Fibroblast of villous mesenchyme (primary cell): ENCODE measurements at regions not wholly inside any gene's neighbourhood (a gene's known extent, or its start where the extent isn't known, plus 50 kb on each side); places are given as distances from the start of the nearest gene placed in this dataset.
A peak's percentile ranks its signal among the peaks of the same experiment; 100 is the strongest.

Source experiments
- DNase-seq: peaks from one replicate; pipeline ENCODE4 v3.0.0-alpha.2; 2010; ENCODE audit warnings: low read depth
- H3K4me3 ChIP-seq: 2 replicates; pipeline ENCODE4 v1.5.1; 2011; ENCODE audit warnings: low read depth, mild to moderate bottlenecking, low read length
- TF ChIP-seq, protein P1 (sequence below): IDR thresholded peaks from 2 replicates; pipeline ENCODE4 v1.5.1; 2012; ENCODE audit warnings: low read depth, mild to moderate bottlenecking, low read length; ENCODE audit not compliant: insufficient read depth

DNA sequence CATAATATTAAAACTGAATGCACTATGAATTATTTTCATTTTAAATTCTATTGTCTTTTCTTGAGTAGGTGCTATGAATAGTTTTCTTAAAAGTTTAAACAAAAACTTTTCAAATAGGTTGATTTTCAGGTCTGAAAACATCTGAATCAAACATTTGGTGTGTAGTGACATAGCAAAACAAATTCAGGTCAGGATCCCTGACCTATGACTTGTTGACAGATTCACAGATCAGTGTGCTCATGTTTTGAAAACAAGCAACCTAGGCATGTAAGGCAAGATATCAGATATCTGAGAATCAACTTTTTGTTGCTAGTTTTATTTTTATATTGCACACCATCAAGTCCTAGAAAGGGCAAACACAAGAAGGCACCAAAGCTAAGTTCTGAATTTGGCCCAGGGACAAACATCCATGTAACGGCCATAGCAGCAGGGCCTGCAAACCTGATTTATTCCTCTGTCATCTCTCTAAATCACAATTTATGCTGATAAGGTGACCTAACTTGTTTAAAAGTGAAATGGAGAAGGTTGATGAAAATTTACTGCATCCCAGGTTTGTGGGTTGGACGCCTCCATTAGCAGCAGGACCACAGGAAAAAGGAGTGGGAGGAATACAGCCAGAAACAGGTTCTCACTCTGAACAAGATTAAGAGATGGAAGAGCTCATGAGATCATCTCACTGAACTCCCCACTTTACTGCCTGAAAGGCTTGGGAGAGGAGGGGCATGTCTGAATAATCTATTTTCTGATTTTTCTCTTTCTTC lies 337.7 kb downstream of the KCNRG start:
- DNase-seq = peak; percentile 16
- H3K4me3 ChIP-seq = no peak overlapping the region
- TF ChIP-seq, protein P1, sequence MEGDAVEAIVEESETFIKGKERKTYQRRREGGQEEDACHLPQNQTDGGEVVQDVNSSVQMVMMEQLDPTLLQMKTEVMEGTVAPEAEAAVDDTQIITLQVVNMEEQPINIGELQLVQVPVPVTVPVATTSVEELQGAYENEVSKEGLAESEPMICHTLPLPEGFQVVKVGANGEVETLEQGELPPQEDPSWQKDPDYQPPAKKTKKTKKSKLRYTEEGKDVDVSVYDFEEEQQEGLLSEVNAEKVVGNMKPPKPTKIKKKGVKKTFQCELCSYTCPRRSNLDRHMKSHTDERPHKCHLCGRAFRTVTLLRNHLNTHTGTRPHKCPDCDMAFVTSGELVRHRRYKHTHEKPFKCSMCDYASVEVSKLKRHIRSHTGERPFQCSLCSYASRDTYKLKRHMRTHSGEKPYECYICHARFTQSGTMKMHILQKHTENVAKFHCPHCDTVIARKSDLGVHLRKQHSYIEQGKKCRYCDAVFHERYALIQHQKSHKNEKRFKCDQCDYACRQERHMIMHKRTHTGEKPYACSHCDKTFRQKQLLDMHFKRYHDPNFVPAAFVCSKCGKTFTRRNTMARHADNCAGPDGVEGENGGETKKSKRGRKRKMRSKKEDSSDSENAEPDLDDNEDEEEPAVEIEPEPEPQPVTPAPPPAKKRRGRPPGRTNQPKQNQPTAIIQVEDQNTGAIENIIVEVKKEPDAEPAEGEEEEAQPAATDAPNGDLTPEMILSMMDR = no peak

DNA sequence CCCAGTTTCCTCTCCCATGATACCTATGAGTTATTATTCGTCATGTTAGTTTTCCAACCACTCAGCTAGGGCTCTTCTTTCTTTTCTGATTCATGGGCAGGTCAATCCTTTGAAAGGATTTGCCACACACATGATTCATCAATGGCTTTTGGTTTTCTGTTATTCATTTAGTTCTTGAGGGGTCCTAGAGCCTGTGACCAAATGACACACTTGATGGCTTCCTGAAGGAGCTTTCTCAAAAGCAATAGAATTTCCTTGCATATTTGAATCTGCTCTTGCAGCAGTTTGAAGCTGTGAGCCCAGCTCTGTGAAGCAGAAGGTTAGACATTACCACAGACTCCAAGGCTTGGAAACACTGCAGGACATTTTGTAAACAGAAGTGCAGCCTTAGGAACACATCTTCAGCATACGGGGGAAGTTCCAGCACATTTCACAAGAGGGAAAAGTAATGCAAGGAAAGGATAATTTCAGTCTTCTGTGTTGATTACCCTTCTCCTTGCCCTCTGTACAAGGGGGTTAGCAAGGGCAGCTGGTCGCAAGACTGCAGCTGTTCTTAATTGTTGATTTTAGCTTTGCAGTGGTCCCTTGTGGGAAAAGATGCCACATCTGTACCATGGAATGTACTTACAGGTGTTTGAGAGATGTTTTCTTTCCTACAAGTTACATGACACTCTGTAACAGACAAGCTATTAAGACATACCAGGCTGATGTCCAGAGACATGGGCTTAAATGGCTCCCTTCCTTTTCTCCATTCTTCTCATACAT lies 338.6 kb downstream of the KCNRG start:
- no peak overlapping the region for H3K4me3 ChIP-seq
- DNase-seq = peak; percentile 63
- TF ChIP-seq, protein P1 = no peak

DNA sequence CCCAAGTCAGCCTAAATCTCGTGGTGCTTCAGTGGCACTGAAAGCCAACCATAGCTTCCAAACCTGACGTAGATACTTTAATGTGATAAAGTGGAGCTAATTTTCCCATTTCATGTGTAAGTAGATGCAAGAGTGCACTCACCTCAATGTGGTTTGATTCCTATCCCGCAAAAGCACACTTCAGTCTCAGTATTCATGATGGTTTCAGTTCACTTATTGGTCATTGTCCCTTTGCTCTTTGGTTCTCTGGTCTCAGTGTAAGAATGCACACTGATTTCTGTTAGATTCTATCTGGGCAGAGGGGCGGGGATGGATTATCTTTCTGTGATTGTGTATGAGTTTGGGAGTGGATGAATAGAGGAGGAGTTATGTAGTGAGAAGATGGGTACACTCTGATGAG lies 340.6 kb downstream of the KCNRG start:
- DNase-seq = no peak
- no peak overlapping the region for H3K4me3 ChIP-seq
- TF ChIP-seq, protein P1 = no peak

DNA sequence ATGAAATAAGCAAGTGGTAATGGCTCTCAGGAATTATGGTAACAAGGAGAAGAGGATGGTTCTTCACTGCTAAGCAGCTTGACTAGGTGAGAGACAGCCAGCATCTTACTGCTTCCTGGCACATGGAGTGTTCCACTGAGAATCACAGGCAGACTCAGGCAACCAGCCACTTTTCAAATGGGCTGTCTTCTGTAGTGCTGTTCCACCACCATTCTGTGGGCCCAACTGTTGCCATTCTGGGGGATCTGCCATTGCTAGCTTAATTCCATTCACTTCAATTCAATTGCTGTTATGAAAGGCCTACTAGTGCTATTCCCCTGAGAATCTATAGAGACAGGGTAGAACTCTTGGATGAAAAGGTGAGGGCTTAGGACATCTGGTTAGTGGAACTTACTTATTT lies 341.9 kb downstream of the KCNRG start:
- TF ChIP-seq, protein P1 = no peak
- no peak overlapping the region for H3K4me3 ChIP-seq
- DNase-seq = no peak

DNA sequence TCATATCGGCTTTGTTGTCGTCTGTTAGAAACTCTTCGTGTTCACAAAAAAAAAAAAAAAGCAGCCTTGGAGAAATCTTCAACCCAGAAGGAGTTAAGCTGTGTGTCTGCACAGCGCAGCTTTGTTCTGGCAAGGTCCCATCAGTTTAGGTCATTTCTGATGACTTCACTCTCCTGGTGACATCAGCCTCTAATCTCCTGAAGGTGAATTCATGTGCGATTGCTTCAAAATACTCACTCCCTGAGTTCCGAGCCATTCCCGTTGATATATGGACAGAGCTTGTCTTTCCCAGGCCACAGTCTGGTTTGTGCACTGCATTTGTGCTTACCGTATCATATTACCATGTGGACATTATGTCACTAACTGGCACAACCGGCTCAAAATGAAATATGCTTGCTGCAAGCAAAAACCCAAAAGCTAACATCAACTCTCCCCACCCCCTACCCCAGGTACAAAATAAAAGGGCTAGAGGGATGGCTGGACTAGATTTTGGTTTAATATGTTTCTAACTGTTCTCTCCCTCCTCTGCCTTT lies 342.4 kb downstream of the KCNRG start:
- no peak overlapping the region for H3K4me3 ChIP-seq
- TF ChIP-seq, protein P1 = no peak
- peak; percentile 63 for DNase-seq

DNA sequence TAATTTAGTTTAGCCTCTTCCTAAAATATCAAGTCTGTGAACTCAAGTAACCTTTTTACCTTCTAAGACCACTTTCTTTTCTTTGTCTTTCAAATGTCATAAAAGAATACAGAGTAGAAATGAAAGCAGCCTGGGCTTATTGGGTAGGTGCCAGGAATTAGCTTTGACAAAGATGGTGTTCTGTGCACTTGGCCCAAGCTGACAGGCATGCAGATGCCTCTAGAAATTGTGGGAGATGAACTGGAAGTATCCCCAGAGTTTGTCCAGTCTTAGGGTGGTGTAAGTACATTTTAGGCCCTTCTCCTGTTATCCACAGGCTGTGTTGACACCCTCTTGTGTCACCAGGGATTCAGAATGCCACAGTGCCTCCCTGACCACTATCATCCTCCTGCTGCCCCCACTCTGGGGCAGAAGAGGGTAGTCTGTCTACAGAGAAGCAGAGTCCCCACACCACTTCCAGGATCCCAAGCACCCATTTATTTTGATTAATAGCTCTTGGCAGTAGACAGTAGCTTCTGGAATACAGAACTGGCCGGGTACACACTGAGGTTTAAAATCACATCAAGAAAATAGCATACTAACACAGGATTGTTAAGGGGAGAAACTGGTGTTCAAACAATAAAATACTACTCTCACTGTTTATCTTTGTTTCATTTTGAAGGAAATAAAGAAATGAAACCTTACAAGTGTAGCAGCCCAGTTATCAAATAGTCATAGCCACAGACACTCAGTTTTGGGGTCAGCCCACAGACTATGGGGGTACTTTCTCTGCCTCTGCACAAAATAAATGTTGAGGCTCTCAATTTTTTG lies 343.2 kb downstream of the KCNRG start:
- no peak for DNase-seq
- TF ChIP-seq, protein P1 = no peak
- H3K4me3 ChIP-seq = no peak overlapping the region
